Natural killer cell treated with Interleukin-12 subunit alpha and Interleukin-12 subunit beta and Interleukin-15 and Interleukin-18, amount 100 ng/mL, for 72 hours (primary cell): ENCODE measurements at regions not wholly inside any gene's neighbourhood (a gene's known extent, or its start where the extent isn't known, plus 50 kb on each side); places are given as distances from the start of the nearest gene placed in this dataset.
A peak's percentile ranks its signal among the peaks of the same experiment; 100 is the strongest.
"Not testable (repeated sequence)": the region's sequence is repeated elsewhere in the genome, so short reads cannot be mapped to it uniquely, and the experiment has no call there.

ENCODE experiments used
- ATAC-seq, 2 donors: fragments of 150-1000 bp; cut with Tn5 transposase in 1 of 2; sonication (Bioruptor Pico), chemical (Tn5 transposase) in 1 of 2; 2 replicates each; pipeline ENCODE4 v1.10.0; 2021
- DNase-seq: peaks from one replicate; pipeline ENCODE4 v3.0.0; 2022; ENCODE audit warnings: low spot score
- H3K27ac Mint-ChIP-seq, 2 donors: 1 replicate in 1 of 2; 2 replicates in 1 of 2; pipeline ENCODE4 v1.8.0; 2022; ENCODE audit warnings: mixed read lengths in 2 of 2, mild to moderate bottlenecking in 1 of 2, moderate library complexity in 1 of 2
- H3K27me3 Mint-ChIP-seq, 2 donors: 1 replicate in 1 of 2; 2 replicates in 1 of 2; pipeline ENCODE4 v1.8.0; 2022; ENCODE audit warnings: mixed read lengths in 2 of 2
- H3K36me3 Mint-ChIP-seq: one replicate; pipeline ENCODE4 v1.8.0; 2022; ENCODE audit warnings: mixed read lengths
- H3K4me1 Mint-ChIP-seq, 2 donors: 1 replicate in 1 of 2; 2 replicates in 1 of 2; pipeline ENCODE4 v1.8.0; 2022; ENCODE audit warnings: low read depth in 2 of 2, mixed read lengths in 2 of 2, mild to moderate bottlenecking in 1 of 2
- H3K4me3 Mint-ChIP-seq: one replicate; pipeline ENCODE4 v1.8.0; 2022; ENCODE audit warnings: mixed read lengths
- H3K9me3 Mint-ChIP-seq: 2 replicates; pipeline ENCODE4 v1.8.0; 2022; ENCODE audit warnings: mixed read lengths

- Mint-ChIP-seq H3K36me3 (peaks cover 5% of the 10 kb centered on the region), H3K9me3 (peaks cover 4% of the 10 kb centered on the region), H3K27me3 (peaks cover 0 to 6% of the 10 kb centered on the region in 2 donors), H3K27ac (no peak overlapping the region), H3K4me3 (no peak overlapping the region), H3K4me1 (no peaks in the 10 kb centered on the region)
- ATAC-seq (no peak), DNase-seq (no peak)
Observed at GRCh38 chr12:89058402-89058801, 293.9 kb downstream of the DUSP6 start.

DNA sequence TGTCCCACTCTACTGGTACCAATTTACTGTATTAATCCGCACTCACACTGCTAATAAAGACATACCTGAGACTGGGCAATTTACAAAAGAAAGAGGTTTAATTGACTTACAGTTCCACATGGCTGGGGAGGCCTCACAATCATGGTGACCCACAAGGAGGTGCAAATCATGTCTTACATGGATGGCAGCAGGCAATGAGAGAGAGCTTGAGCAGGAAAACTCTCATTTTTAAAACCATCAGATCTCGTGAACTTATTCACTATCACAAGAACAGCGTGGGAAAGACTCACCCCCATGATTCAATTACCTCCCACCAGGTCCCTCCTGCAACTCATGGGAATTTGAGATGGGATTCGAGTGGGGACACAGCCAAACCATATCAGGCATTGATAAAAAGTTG, 298.5 kb downstream of the DUSP6 start:
- ATAC-seq, H3K27me3 Mint-ChIP-seq, H3K9me3 Mint-ChIP-seq: not testable (repeated sequence)

GRCh38 chr12:89051065-89051677, 301.1 kb downstream of the DUSP6 start:
- no peak for ATAC-seq
- peaks cover 5 to 9% of the 10 kb centered on the region in 2 donors for H3K4me1 Mint-ChIP-seq
- no peaks in the 10 kb centered on the region for H3K27me3 Mint-ChIP-seq
- H3K27ac Mint-ChIP-seq, result peak overlapping the region; percentile 2 to 47
- H3K4me3 Mint-ChIP-seq, result no peak overlapping the region
- peaks cover 8% of the 10 kb centered on the region for H3K36me3 Mint-ChIP-seq
- DNase-seq, result no peak
- peaks cover 4% of the 10 kb centered on the region for H3K9me3 Mint-ChIP-seq

More for the DNA sequence above, 298.5 kb downstream of the DUSP6 start:
- H3K36me3 Mint-ChIP-seq, H3K4me1 Mint-ChIP-seq, H3K4me3 Mint-ChIP-seq, DNase-seq: not testable (repeated sequence)
- peak overlapping the region in 1 of 2 donors; percentile 13 for H3K27ac Mint-ChIP-seq

GRCh38 chr12:89047856-89048418, 304.4 kb downstream of the DUSP6 start:
- no peaks in the 10 kb centered on the region for H3K27me3 Mint-ChIP-seq
- H3K4me1 Mint-ChIP-seq, result peaks cover 5 to 10% of the 10 kb centered on the region in 2 donors

DNA sequence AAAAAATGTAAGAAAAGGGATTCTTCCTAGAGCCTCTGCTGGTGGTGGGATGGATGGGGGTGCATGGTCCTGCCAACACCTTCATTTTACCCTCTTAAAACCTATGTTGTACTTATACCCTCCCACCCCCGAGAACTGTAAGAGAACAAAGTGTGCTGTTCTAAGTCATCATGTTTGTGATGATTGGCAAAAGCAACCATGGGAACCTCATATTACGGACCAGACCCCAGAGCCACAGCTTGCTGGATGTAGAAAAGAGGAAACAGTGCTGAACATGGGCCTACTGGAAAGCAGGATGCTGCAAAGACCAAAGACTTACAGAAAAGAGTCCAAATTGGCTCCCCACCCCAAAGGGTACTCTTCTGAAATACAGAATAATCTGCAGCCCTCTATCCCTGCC, 311.2 kb downstream of the DUSP6 start:
- peaks cover 51 to 56% of the 10 kb centered on the region in 2 donors for H3K4me1 Mint-ChIP-seq
- DNase-seq (no peak), ATAC-seq (no peak)
- H3K36me3 Mint-ChIP-seq, result peaks cover 23% of the 10 kb centered on the region
- no peaks in the 10 kb centered on the region for H3K27me3 Mint-ChIP-seq
- peak overlapping the region; percentile 84 for H3K4me3 Mint-ChIP-seq
- H3K27ac Mint-ChIP-seq, result peak overlapping the region; percentile 97 to 98
- peaks cover 14% of the 10 kb centered on the region for H3K9me3 Mint-ChIP-seq

More at GRCh38 chr12:89047856-89048418, 304.4 kb downstream of the DUSP6 start:
- no peak overlapping the region for H3K4me3 Mint-ChIP-seq
- no peaks in the 10 kb centered on the region for H3K36me3 Mint-ChIP-seq
- H3K9me3 Mint-ChIP-seq, result no peaks in the 10 kb centered on the region
- ATAC-seq (no peak), DNase-seq (no peak)
- H3K27ac Mint-ChIP-seq, result peak overlapping the region in 1 of 2 donors; percentile 12

DNA sequence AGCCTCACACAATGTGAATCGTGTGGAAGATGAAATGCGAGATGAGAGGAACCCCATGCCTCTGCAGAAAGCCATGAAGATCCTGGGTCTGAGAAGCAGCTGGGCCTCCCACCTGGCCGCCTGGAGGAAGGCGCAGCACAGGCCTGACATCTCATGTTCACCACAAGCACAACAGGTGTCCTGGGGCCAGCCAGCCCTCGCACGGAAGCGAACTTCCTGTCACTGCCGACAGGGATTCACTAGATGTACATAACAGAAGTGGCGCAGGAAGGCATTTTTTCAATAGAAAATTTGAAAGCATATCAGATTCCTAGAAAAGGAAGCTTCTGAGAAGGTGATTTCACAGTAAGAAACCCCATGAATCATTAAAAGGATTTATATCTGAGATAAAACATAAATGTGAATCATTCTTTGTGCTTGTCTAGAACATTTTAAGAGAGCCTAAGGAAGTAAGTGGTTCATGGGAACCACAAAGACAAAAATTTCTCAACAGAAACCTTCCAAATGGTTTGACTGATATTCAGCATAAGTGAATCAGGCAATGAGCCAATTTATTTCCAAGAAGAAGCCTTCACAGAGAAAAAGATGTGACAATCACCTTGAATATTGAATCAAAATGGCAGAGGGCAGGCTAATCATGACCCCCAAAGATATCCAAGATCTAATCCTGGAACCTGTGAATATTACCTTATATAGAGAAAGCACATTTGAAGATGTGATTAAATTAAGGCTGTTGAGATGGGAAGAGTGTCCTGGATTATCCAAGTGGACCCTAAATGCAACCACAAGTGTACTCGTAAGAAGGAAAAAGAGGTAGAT, 311.9 kb downstream of the DUSP6 start:
- peak overlapping the region; percentile 84 for H3K4me3 Mint-ChIP-seq
- H3K27me3 Mint-ChIP-seq, result no peaks in the 10 kb centered on the region
- H3K4me1 Mint-ChIP-seq, result peaks cover 54 to 56% of the 10 kb centered on the region in 2 donors
- H3K9me3 Mint-ChIP-seq, result peaks cover 14% of the 10 kb centered on the region
- peaks cover 23% of the 10 kb centered on the region for H3K36me3 Mint-ChIP-seq
- DNase-seq (peak; percentile 89), ATAC-seq (peak; percentile 91)
- peak overlapping the region; percentile 97 to 98 for H3K27ac Mint-ChIP-seq

DNA sequence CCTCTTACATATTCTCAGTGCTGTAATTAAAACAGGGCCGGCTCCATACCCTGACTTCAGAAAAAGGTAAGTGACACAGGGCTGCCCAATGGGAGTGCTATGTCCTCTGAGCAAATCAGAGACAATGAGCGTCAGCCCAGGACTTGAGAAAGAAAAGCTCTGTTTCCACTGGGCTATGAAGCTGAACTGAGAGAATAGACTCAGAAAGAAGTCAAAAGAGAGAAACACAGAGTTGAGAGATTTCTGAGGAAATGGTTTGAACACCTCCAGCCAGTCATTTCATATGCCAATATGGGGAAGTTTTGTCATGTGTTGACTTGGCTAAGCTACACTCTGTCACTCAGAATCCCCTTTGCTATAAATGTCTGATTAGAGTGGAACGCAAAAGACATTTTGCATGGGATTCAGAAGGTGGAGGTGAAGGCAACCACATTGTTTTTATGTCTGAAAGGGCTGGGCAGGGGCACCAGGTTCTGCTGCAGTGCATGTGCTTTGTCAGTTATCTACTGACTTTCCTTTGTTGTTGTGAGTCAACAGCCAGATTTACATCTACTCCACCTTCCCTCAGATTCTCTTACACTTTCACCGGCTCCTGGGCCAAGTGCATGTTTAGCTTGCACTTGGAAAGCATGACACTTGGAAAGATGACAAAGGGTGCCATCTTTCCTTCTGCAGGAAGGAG, 313.3 kb downstream of the DUSP6 start:
- peak overlapping the region; percentile 84 for H3K4me3 Mint-ChIP-seq
- no peak for DNase-seq
- peaks cover 14% of the 10 kb centered on the region for H3K9me3 Mint-ChIP-seq
- no peaks in the 10 kb centered on the region for H3K27me3 Mint-ChIP-seq
- peaks cover 59% of the 10 kb centered on the region in 2 donors for H3K4me1 Mint-ChIP-seq
- H3K36me3 Mint-ChIP-seq, result peaks cover 23% of the 10 kb centered on the region
- peak; percentile 78 to 80 for ATAC-seq
- peak overlapping the region; percentile 97 to 98 for H3K27ac Mint-ChIP-seq

DNA sequence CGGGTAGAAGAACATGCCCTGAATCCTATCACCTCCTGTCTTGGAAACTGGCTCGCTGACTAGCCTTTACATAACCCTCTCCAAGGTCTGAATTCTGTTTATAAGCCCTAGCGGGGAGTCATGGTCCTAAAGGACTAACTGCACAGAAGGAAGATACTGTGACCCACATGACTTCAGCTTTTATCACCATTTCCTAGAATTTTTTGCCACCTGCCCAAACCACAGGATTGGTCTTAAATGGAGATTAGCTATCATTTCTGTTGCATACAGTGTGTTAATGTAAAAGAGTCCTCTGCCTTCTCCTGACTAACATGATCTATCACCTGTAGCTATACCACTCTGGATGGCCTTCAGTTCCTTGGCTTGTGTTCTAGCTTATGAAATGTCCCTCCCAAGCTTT, 319.2 kb downstream of the DUSP6 start:
- ATAC-seq (peak in 1 of 2 donors; percentile 31), DNase-seq (no peak)
- Mint-ChIP-seq H3K27me3 (no peaks in the 10 kb centered on the region), H3K9me3 (peaks cover 6% of the 10 kb centered on the region), H3K36me3 (peaks cover 17% of the 10 kb centered on the region), H3K27ac (no peak overlapping the region), H3K4me1 (peaks cover 21 to 29% of the 10 kb centered on the region in 2 donors), H3K4me3 (peak overlapping the region; percentile 30)

DNA sequence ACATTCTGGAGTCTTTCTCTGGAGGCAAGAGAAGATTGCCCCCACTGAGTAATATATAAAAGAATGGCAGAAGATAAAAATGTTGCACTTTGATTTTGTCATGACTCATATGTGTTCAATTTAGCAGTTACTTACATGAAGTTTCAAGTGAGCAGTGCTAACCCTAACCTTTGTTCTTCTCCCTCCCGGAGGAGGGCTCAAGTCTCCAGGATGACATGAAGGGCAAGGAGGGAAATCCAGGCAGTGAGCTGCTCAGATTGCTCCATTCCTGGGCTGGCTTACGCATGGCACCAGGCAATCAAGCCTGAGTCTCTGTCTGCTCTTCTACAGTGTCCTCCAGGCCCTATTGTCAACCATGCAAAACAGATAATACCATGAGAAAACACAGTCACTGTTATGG, 322.3 kb downstream of the DUSP6 start:
- peaks cover 16 to 22% of the 10 kb centered on the region in 2 donors for H3K4me1 Mint-ChIP-seq
- DNase-seq (no peak), ATAC-seq (no peak)
- peaks cover 12% of the 10 kb centered on the region for H3K36me3 Mint-ChIP-seq
- no peak overlapping the region for H3K4me3 Mint-ChIP-seq
- peaks cover 4% of the 10 kb centered on the region for H3K9me3 Mint-ChIP-seq
- no peaks in the 10 kb centered on the region for H3K27me3 Mint-ChIP-seq
- no peak overlapping the region for H3K27ac Mint-ChIP-seq

DNA sequence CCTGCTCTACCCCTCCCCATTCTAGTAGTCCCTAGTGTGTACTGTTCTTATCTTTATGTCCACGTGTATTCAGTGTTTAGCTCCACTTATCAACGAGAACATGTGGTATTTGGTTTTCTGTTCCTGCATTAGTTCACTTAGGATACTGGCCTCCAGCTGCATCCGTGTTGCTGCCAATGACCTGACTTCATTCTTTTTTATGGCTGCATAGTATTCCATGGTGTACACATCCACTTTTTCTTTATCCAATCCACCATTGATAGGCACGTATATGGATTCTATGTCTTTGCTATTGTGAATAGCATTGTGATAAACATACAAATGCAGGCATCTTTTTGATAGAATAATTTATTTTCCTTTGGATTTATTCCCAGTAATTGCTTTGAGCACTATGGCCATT, 327.7 kb downstream of the DUSP6 start:
- Mint-ChIP-seq H3K27ac (no peak overlapping the region), H3K4me1 (peaks cover 0 to 5% of the 10 kb centered on the region in 2 donors), H3K4me3 (no peak overlapping the region), H3K27me3 (no peaks in the 10 kb centered on the region), H3K36me3 (no peaks in the 10 kb centered on the region), H3K9me3 (no peaks in the 10 kb centered on the region)
- no peak for DNase-seq
- no peak for ATAC-seq

GRCh38 chr12:89023936-89024335, 328.4 kb downstream of the DUSP6 start:
- Mint-ChIP-seq H3K9me3 (no peaks in the 10 kb centered on the region), H3K4me1 (peaks cover 0 to 5% of the 10 kb centered on the region in 2 donors), H3K27me3 (no peaks in the 10 kb centered on the region), H3K27ac (no peak overlapping the region), H3K4me3 (no peak overlapping the region), H3K36me3 (no peaks in the 10 kb centered on the region)
- DNase-seq (no peak), ATAC-seq (no peak)

DNA sequence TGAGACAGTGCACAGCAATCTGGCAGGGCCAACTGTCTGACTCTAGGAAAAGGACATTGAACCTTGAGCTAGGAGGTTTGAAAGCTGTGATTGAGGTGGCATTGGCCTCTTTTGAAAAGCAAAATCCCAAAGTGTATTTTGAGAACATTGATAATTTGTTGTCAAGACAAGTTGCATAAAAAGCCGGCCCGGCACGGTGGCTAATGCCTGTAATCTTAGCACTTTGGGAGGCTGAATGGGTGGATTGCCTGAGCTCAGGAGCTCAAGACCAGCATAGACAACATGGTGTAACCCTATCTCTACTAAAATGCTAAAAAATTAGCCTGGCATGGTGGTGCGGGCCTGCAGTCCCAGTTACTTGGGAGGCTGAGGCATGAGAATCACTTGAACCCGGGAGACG, 331.6 kb downstream of the DUSP6 start:
- Mint-ChIP-seq H3K27me3 (peaks cover 0 to 1% of the 10 kb centered on the region in 2 donors), H3K36me3 (no peaks in the 10 kb centered on the region), H3K4me3 (no peak overlapping the region), H3K4me1 (peaks cover 6 to 8% of the 10 kb centered on the region in 2 donors), H3K9me3 (no peaks in the 10 kb centered on the region), H3K27ac (no peak overlapping the region)
- DNase-seq (no peak), ATAC-seq (no peak)

DNA sequence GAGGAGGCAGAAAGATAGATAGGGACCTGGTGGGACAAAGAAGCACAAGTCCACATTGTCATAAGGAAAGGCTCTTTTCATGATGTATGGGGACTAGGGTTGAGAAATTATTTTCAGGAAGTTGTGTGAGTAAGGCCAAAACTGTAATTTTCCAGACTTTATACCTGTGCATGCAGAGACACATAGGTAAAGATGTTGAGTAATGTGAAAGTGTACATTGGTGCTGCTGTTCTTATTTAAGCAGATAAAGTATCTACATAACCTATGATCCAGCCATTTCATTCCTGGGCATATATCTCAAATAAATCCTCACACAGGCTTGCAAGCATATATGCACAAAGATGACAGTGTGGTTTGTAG, 332.2 kb downstream of the DUSP6 start:
- Mint-ChIP-seq H3K36me3 (no peaks in the 10 kb centered on the region), H3K9me3 (no peaks in the 10 kb centered on the region), H3K27ac (no peak overlapping the region), H3K4me1 (peaks cover 6 to 8% of the 10 kb centered on the region in 2 donors), H3K4me3 (no peak overlapping the region), H3K27me3 (peaks cover 0 to 2% of the 10 kb centered on the region in 2 donors)
- ATAC-seq (no peak), DNase-seq (no peak)
